GM06990 (cell line): ENCODE measurements at regions not wholly inside any gene's neighbourhood (a gene's known extent, or its start where the extent isn't known, plus 50 kb on each side); places are given as distances from the start of the nearest gene placed in this dataset.

Experiments used
- DNase-seq: peaks from one replicate; pipeline ENCODE4 v3.0.0-alpha.2; 2011; ENCODE audit not compliant: insufficient read length; ENCODE audit errors: extremely low read depth
- H3K27me3 ChIP-seq: replicated peaks from 2 replicates; pipeline ENCODE4 v1.6.0; 2011; ENCODE audit warnings: low read length; ENCODE audit not compliant: control insufficient read depth, insufficient read depth
- H3K36me3 ChIP-seq: 2 replicates; pipeline ENCODE4 v1.5.1; 2011; ENCODE audit warnings: low read length; ENCODE audit not compliant: control insufficient read depth, insufficient read depth
- H3K4me3 ChIP-seq: replicated peaks from 2 replicates; pipeline ENCODE4 v1.5.1; 2011; ENCODE audit warnings: low read depth, mild to moderate bottlenecking, control low read depth, low read length
- TF ChIP-seq, protein P1 (sequence below): IDR thresholded peaks from 2 replicates; pipeline ENCODE4 v1.5.1; 2011; ENCODE audit warnings: low read length, control low read depth, mild to moderate bottlenecking, inconsistent platforms; ENCODE audit not compliant: insufficient read depth, poor library complexity, severe bottlenecking

DNA sequence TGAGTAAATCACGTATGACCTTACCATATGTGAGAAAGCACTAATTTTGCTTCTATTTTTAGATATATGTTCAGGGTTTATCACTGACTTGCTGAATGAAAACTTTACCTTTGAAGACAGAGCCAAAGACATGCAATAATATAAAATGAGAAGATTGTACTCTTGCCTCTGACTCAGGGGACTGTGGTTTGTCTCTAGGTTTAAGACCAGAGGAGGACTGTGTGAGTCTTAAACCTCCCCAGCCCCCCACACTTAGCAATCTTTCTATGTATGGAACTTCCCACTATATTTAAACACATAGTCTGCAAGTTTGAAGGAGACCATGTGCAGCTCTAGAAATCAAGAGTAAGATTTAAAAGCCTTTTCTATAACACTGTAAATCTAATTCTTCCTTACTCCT lies 368.7 kb upstream of the FAM241A start:
- DNase-seq: no peak
- TF ChIP-seq, protein P1, sequence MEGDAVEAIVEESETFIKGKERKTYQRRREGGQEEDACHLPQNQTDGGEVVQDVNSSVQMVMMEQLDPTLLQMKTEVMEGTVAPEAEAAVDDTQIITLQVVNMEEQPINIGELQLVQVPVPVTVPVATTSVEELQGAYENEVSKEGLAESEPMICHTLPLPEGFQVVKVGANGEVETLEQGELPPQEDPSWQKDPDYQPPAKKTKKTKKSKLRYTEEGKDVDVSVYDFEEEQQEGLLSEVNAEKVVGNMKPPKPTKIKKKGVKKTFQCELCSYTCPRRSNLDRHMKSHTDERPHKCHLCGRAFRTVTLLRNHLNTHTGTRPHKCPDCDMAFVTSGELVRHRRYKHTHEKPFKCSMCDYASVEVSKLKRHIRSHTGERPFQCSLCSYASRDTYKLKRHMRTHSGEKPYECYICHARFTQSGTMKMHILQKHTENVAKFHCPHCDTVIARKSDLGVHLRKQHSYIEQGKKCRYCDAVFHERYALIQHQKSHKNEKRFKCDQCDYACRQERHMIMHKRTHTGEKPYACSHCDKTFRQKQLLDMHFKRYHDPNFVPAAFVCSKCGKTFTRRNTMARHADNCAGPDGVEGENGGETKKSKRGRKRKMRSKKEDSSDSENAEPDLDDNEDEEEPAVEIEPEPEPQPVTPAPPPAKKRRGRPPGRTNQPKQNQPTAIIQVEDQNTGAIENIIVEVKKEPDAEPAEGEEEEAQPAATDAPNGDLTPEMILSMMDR: no peak

DNA sequence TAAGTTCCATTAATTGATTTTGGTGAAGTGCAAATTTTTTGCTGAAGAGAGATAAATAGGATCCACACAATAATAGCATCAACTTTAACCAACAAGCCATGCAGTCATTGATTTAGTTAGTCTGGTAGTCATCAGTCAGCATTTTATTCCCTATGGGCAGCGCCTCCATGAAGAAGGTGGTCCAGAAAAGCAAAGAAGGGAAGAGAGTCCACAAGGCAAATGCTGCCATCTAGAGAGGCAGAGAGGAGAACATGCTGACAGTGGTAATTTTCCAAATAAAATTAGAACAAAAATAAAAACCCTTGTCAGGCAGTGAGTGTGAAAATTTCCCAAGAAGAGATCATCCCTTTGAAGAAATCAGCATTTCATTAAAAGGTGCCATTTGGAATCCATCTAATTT lies 366.7 kb upstream of the FAM241A start:
- TF ChIP-seq, protein P1: no peak
- Histone ChIP-seq H3K27me3 (no peaks in the 10 kb centered on the region), H3K4me3 (no peak overlapping the region), H3K36me3 (no peaks in the 10 kb centered on the region)
- no peak for DNase-seq

More for the DNA sequence above, 368.7 kb upstream of the FAM241A start:
- no peaks in the 10 kb centered on the region for H3K36me3 ChIP-seq
- no peaks in the 10 kb centered on the region for H3K27me3 ChIP-seq
- no peak overlapping the region for H3K4me3 ChIP-seq

DNA sequence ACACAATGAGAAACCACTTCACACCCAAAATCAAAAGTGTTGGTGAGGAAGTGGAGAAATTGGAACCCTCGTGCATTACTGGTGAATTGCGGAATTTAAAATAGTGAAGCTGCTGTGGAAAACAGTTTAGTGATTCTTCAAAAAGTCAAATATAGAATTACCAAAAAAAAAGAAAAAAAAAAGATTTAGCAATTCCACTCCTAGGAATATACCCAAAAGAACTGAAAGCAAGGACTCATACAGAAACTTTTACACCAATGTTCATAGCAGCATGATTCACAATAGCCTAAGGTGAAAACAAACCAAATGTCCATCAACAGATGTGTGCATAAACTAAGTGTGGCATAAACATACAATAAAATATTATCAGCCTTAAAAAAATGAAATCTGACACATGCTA lies 364.3 kb upstream of the FAM241A start:
- no peak for DNase-seq
- Histone ChIP-seq H3K4me3 (no peak overlapping the region), H3K27me3 (no peaks in the 10 kb centered on the region), H3K36me3 (no peaks in the 10 kb centered on the region)
- TF ChIP-seq, protein P1: no peak

DNA sequence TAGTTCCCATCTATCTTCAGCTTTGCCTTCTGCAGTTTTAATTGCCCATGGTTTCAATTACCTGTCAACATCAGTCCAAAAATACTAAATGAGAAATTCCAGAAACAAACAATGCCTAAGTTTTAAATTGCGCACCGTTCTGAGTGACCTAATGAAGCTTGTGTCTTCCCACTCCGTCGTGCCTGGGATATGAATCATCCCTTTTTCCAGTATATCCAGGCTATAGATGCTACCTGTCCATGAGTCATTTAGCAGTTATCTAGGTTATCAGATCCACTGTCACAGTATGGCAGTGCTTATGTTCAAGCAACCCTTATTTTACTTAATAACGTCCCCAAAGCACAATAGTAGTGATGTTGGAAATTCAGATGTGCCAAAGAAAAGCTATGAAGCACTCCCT lies 363.6 kb upstream of the FAM241A start:
- Histone ChIP-seq H3K27me3 (no peaks in the 10 kb centered on the region), H3K4me3 (no peak overlapping the region), H3K36me3 (no peaks in the 10 kb centered on the region)
- no peak for DNase-seq
- TF ChIP-seq, protein P1: no peak

DNA sequence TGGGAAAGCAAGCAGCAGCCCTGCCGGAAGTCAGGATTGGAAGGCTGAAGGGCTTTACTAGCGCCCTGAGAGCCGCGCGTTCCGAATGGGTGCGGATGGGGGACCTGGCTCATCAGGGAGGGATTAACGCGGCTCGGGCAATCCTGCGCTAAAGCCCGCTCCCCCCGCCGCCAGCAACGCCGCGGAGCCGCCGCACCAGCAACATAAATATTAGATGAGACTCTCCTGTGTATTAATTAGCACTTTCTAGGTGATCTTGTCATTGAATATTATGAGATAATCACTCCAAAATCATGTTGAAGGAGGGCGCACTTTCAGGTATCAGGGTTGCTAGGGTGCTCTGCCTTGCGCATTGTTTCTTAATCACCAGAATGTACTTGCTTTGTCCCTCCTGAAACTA lies 357.2 kb upstream of the FAM241A start:
- no peak for DNase-seq
- H3K4me3 ChIP-seq: no peak overlapping the region
- no peaks in the 10 kb centered on the region for H3K27me3 ChIP-seq
- H3K36me3 ChIP-seq: no peaks in the 10 kb centered on the region
- TF ChIP-seq, protein P1: no peak
